ENCODE measurements at regions not wholly inside any gene's neighbourhood (a gene's known extent, or its start where the extent isn't known, plus 50 kb on each side); places are given as distances from the start of the nearest gene placed in this dataset.
"Not testable (repeated sequence)": the region's sequence is repeated elsewhere in the genome, so short reads cannot be mapped to it uniquely, and the experiment has no call there.

- ATAC-seq (no peak), DNase-seq (no peak)
- Histone ChIP-seq H3K27ac (no peak overlapping the region), H3K4me3 (no peak overlapping the region), H3K9me3 (no peaks in the 10 kb centered on the region), H3K4me1 (no peaks in the 10 kb centered on the region), H3K27me3 (no peaks in the 10 kb centered on the region), H3K36me3 (replicated peaks in 1 of 2; ENCODE audit: insufficient read depth in 1 of 2, low read depth in 2 of 2) (no peaks in the 10 kb centered on the region)
- TF ChIP-seq POLR2A (IDR thresholded peaks at IDR 0.05) (no peak), CTCF (IDR thresholded peaks at IDR 0.05) (no peak)
- intact Hi-C loops (cut with DNase I): no loop called here
- 46 to 56% methylated on average over 3 to 4 of the region's 5 CpGs for WGBS, 2 donors
Measured at GRCh38 chr14:105646175-105646574, 119.8 kb downstream of the TMEM121 start.

GRCh38 chr14:105646711-105647281 lies 120.4 kb downstream of the TMEM121 start:
- ATAC-seq; intact Hi-C loops (cut with DNase I): not testable (repeated sequence)
- WGBS, 2 donors: 39 to 50% methylated on average over 7 of the region's 7 CpGs

GRCh38 chr14:105647426-105647783 lies 121.0 kb downstream of the TMEM121 start:
- H3K27me3 ChIP-seq; DNase-seq; intact Hi-C loops (cut with DNase I); H3K4me3 ChIP-seq; H3K27ac ChIP-seq; H3K9me3 ChIP-seq; ATAC-seq; H3K36me3 ChIP-seq (replicated peaks in 1 of 2; ENCODE audit: insufficient read depth in 1 of 2, low read depth in 2 of 2); H3K4me1 ChIP-seq: not testable (repeated sequence)
- WGBS, 2 donors: 59 to 60% methylated on average over 3 to 7 of the region's 7 CpGs

More at GRCh38 chr14:105646711-105647281, 120.4 kb downstream of the TMEM121 start:
- not testable (repeated sequence) for DNase-seq; H3K9me3 ChIP-seq; H3K4me3 ChIP-seq; H3K36me3 ChIP-seq (replicated peaks in 1 of 2; ENCODE audit: insufficient read depth in 1 of 2, low read depth in 2 of 2); H3K27me3 ChIP-seq; H3K4me1 ChIP-seq; H3K27ac ChIP-seq

- no peak for DNase-seq
Measured at GRCh38 chr14:105647784-105648608, 121.6 kb downstream of the TMEM121 start.

GRCh38 chr14:105648609-105649535 lies 122.5 kb downstream of the TMEM121 start:
- intact Hi-C loops (cut with DNase I); H3K4me3 ChIP-seq; H3K27me3 ChIP-seq; H3K36me3 ChIP-seq (replicated peaks in 1 of 2; ENCODE audit: insufficient read depth in 1 of 2, low read depth in 2 of 2); ATAC-seq; H3K9me3 ChIP-seq; H3K4me1 ChIP-seq: not testable (repeated sequence)
- peak in 2 of 4 donors; percentile 31 to 36 for DNase-seq
- 41 to 45% methylated on average over 6 to 12 of the region's 13 CpGs for whole genome bisulfite sequencing, 2 donors
- peak overlapping the region in 1 of 4 donors; percentile 6 for H3K27ac ChIP-seq

More at GRCh38 chr14:105647784-105648608, 121.6 kb downstream of the TMEM121 start:
- intact Hi-C loops (cut with DNase I): no loop called here
- Histone ChIP-seq H3K4me1 (no peaks in the 10 kb centered on the region), H3K36me3 (replicated peaks in 1 of 2; ENCODE audit: insufficient read depth in 1 of 2, low read depth in 2 of 2) (no peaks in the 10 kb centered on the region), H3K27me3 (no peaks in the 10 kb centered on the region), H3K4me3 (no peak overlapping the region), H3K27ac (peak overlapping the region in 1 of 4 donors; percentile 6), H3K9me3 (no peaks in the 10 kb centered on the region)
- ATAC-seq: no peak
- TF ChIP-seq CTCF (IDR thresholded peaks at IDR 0.05) (no peak), POLR2A (IDR thresholded peaks at IDR 0.05) (no peak)
- 42 to 57% methylated on average over 24 to 28 of the region's 30 CpGs for WGBS, 2 donors

GRCh38 chr14:105652317-105652716 lies 125.9 kb downstream of the TMEM121 start:
- ATAC-seq; intact Hi-C loops (cut with DNase I); H3K27me3 ChIP-seq; H3K4me1 ChIP-seq; H3K9me3 ChIP-seq; H3K4me3 ChIP-seq; H3K36me3 ChIP-seq (replicated peaks in 1 of 2; ENCODE audit: insufficient read depth in 1 of 2, low read depth in 2 of 2); H3K27ac ChIP-seq; DNase-seq: not testable (repeated sequence)
- 71% methylated on average over 1 of the region's 8 CpGs; no CpG with 5 or more reads in 1 of the 2 donors for WGBS, 2 donors

- DNase-seq; intact Hi-C loops (cut with DNase I); H3K36me3 ChIP-seq (replicated peaks in 1 of 2; ENCODE audit: insufficient read depth in 1 of 2, low read depth in 2 of 2); H3K9me3 ChIP-seq; H3K27ac ChIP-seq; H3K27me3 ChIP-seq; H3K4me3 ChIP-seq; H3K4me1 ChIP-seq; ATAC-seq: not testable (repeated sequence)
- 60 to 74% methylated on average over 1 to 7 of the region's 9 CpGs for WGBS, 2 donors
Measured at GRCh38 chr14:105653921-105654320, 127.5 kb downstream of the TMEM121 start.

- 52 to 68% methylated on average over 2 of the region's 2 CpGs for WGBS, 2 donors
- H3K4me3 ChIP-seq; H3K27me3 ChIP-seq; H3K36me3 ChIP-seq (replicated peaks in 1 of 2; ENCODE audit: insufficient read depth in 1 of 2, low read depth in 2 of 2); DNase-seq; intact Hi-C loops (cut with DNase I); H3K27ac ChIP-seq; H3K9me3 ChIP-seq; H3K4me1 ChIP-seq; ATAC-seq: not testable (repeated sequence)
Measured at GRCh38 chr14:105659255-105659654, 132.9 kb downstream of the TMEM121 start.

All from body of pancreas (tissue), 4 donors.